GM19438 (cell line): ENCODE measurements at regions not wholly inside any gene's neighbourhood (a gene's known extent, or its start where the extent isn't known, plus 50 kb on each side); places are given as distances from the start of the nearest gene placed in this dataset.
"Not testable (repeated sequence)": the region's sequence is repeated elsewhere in the genome, so short reads cannot be mapped to it uniquely, and the experiment has no call there.

Source experiments
- ATAC-seq: cut with Tn5 transposase; IDR thresholded peaks from one replicate; pipeline ENCODE4 v1.9.1; 2021; ENCODE audit warnings: low read depth; ENCODE audit not compliant: unreplicated experiment

- ATAC-seq, result no peak
Measured at GRCh38 chr4:17251101-17251500, 260.8 kb downstream of the QDPR start.

- no peak for ATAC-seq
Measured at GRCh38 chr4:17250591-17250990, 261.3 kb downstream of the QDPR start.

- ATAC-seq, result no peak
Measured at GRCh38 chr4:17246656-17247055, 265.2 kb downstream of the QDPR start.

- ATAC-seq, result no peak
Measured at GRCh38 chr4:17241835-17242234, 270.1 kb downstream of the QDPR start.

GRCh38 chr4:17238633-17239032 is 273.3 kb downstream of the QDPR start:
- no peak for ATAC-seq

GRCh38 chr4:17236686-17237085 is 275.2 kb downstream of the QDPR start:
- no peak for ATAC-seq

- ATAC-seq, result no peak
Measured at GRCh38 chr4:17234678-17235077, 277.2 kb downstream of the QDPR start.

- ATAC-seq, result no peak
Measured at GRCh38 chr4:17232566-17233253, 279.2 kb downstream of the QDPR start.

- not testable (repeated sequence) for ATAC-seq
Measured at GRCh38 chr4:17231880-17232475, 279.9 kb downstream of the QDPR start.

GRCh38 chr4:17230727-17231126 is 281.2 kb downstream of the QDPR start:
- no peak for ATAC-seq

GRCh38 chr4:17220816-17221215 is 291.1 kb downstream of the QDPR start:
- no peak for ATAC-seq

GRCh38 chr4:17218786-17219185 is 293.1 kb downstream of the QDPR start:
- no peak for ATAC-seq

- no peak for ATAC-seq
Measured at GRCh38 chr4:17206829-17207801, 304.8 kb downstream of the QDPR start.

GRCh38 chr4:17204908-17205307 is 306.5 kb upstream of the LDB2 start:
- ATAC-seq, result no peak

- no peak for ATAC-seq
Measured at GRCh38 chr4:17203797-17204196, 305.4 kb upstream of the LDB2 start.

GRCh38 chr4:17197070-17197469 is 298.6 kb upstream of the LDB2 start:
- ATAC-seq, result no peak

GRCh38 chr4:17195461-17196275 is 297.2 kb upstream of the LDB2 start:
- ATAC-seq, result no peak

GRCh38 chr4:17194586-17194985 is 296.1 kb upstream of the LDB2 start:
- ATAC-seq, result no peak

GRCh38 chr4:17189759-17190158 is 291.3 kb upstream of the LDB2 start:
- ATAC-seq, result no peak

GRCh38 chr4:17189401-17189720 is 290.9 kb upstream of the LDB2 start:
- ATAC-seq, result no peak
